ENCODE measurements at regions not wholly inside any gene's neighbourhood (a gene's known extent, or its start where the extent isn't known, plus 50 kb on each side); places are given as distances from the start of the nearest gene placed in this dataset.

- no peak overlapping the region for H3K4me3 ChIP-seq (ENCODE audit: low read length)
- no peak overlapping the region for H3K9ac ChIP-seq (ENCODE audit: low read length)
- no peaks in the 10 kb centered on the region for H3K27me3 ChIP-seq (ENCODE audit: insufficient read depth, low read depth, low read length)
- TF ChIP-seq EP300 (conservative IDR thresholded peaks at IDR 0.05; ENCODE audit: poor library complexity, severe bottlenecking) (no peak), TAF1 (IDR thresholded peaks at IDR 0.05; ENCODE audit: low read depth) (no peak), RAD21 (conservative IDR thresholded peaks at IDR 0.05) (no peak), CTCF (IDR thresholded peaks at IDR 0.05; ENCODE audit: poor library complexity, severe bottlenecking) (no peak), SMC3 (conservative IDR thresholded peaks at IDR 0.05; ENCODE audit: poor library complexity) (no peak), REST (IDR thresholded peaks at IDR 0.05; ENCODE audit: borderline replicate concordance) (no peak), MXI1 (conservative IDR thresholded peaks at IDR 0.05; ENCODE audit: poor library complexity, severe bottlenecking) (no peak), EZH2 (IDR thresholded peaks at IDR 0.05; ENCODE audit: borderline replicate concordance, insufficient read depth, low read length, poor library complexity, severe bottlenecking) (no peak), POLR2AphosphoS5 (IDR thresholded peaks at IDR 0.05) (no peak)
- no peaks in the 10 kb centered on the region for H3F3A ChIP-seq (ENCODE audit: insufficient read depth, low read length, poor library complexity, severe bottlenecking)
- H3K9me3 ChIP-seq (ENCODE audit: low read length): no peaks in the 10 kb centered on the region
- no peaks in the 10 kb centered on the region for H4K20me1 ChIP-seq (ENCODE audit: insufficient read depth)
- H3K27ac ChIP-seq (ENCODE audit: low read length): no peak overlapping the region
- H3K36me3 ChIP-seq (ENCODE audit: insufficient read depth, low read length): no peaks in the 10 kb centered on the region
- no peak overlapping the region for H3K4me2 ChIP-seq (ENCODE audit: low read length)
- no peak overlapping the region for H2AFZ ChIP-seq (ENCODE audit: low read depth, low read length)
- H3K79me2 ChIP-seq (replicated peaks; ENCODE audit: insufficient read depth, low read length): no peaks in the 10 kb centered on the region
- H3K9me2 ChIP-seq (ENCODE audit: insufficient read depth, low read length): no peaks in the 10 kb centered on the region
Observed at GRCh38 chrX:39618178-39618577, 479.6 kb downstream of the BCOR start.

GRCh38 chrX:39619182-39620009 is 478.4 kb downstream of the BCOR start:
- no peaks in the 10 kb centered on the region for H3K27me3 ChIP-seq (ENCODE audit: insufficient read depth, low read depth, low read length)
- no peak overlapping the region for H3K27ac ChIP-seq (ENCODE audit: low read length)
- no peak for TF ChIP-seq EZH2 (IDR thresholded peaks at IDR 0.05; ENCODE audit: borderline replicate concordance, insufficient read depth, low read length, poor library complexity, severe bottlenecking)
- no peak for TF ChIP-seq MXI1 (conservative IDR thresholded peaks at IDR 0.05; ENCODE audit: poor library complexity, severe bottlenecking)
- no peaks in the 10 kb centered on the region for H3K79me2 ChIP-seq (replicated peaks; ENCODE audit: insufficient read depth, low read length)
- H3F3A ChIP-seq (ENCODE audit: insufficient read depth, low read length, poor library complexity, severe bottlenecking): no peaks in the 10 kb centered on the region
- H3K4me3 ChIP-seq (ENCODE audit: low read length): no peak overlapping the region
- H2AFZ ChIP-seq (ENCODE audit: low read depth, low read length): no peak overlapping the region
- H3K4me2 ChIP-seq (ENCODE audit: low read length): no peak overlapping the region
- H3K36me3 ChIP-seq (ENCODE audit: insufficient read depth, low read length): no peaks in the 10 kb centered on the region
- no peak overlapping the region for H3K9ac ChIP-seq (ENCODE audit: low read length)
- no peaks in the 10 kb centered on the region for H3K9me2 ChIP-seq (ENCODE audit: insufficient read depth, low read length)
- H4K20me1 ChIP-seq (ENCODE audit: insufficient read depth): no peaks in the 10 kb centered on the region
- H3K9me3 ChIP-seq (ENCODE audit: low read length): no peaks in the 10 kb centered on the region
